Adipose tissue (tissue), 3 donors: ENCODE measurements at regions not wholly inside any gene's neighbourhood (a gene's known extent, or its start where the extent isn't known, plus 50 kb on each side); places are given as distances from the start of the nearest gene placed in this dataset.
"Not testable (repeated sequence)": the region's sequence is repeated elsewhere in the genome, so short reads cannot be mapped to it uniquely, and the experiment has no call there.

Experiments used
- H3K27ac ChIP-seq: one replicate; pipeline ENCODE4 v1.5.1; 2013; ENCODE audit warnings: low read depth, low read length
- WGBS, 3 donors: extraction: QIAGEN DNeasy Blood & Tissue Kit; methylation state at CpG; one replicate each; pipeline ENCODE4 v1.1.7; 2013; 5-methylcytosine and 5-hydroxymethylcytosine counted together
- donor health status: healthy with polysubstance abuse.
- donor health status: Bipolar disorder and iron deficiency.
- donor health status: healthy.

DNA sequence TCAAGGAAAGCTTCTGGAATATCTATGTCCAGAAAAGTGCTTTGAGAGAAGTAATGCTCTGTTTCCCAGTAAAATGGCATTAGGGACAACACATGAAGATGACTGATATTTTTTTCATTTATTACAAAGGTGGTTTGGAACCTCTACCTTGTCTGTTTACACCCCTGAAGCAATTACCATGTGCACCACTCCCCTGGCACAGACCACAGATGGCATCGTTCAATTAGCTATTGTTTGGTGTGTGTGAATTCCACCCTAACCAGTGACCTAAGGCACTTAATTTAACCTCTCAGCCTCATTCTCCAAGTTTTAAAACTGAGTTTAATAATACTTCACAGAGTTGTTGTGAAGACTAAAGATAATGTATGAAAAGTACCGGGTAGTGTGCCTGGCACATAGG lies 127.6 kb upstream of the BMAL1 start:
- H3K27ac ChIP-seq, result no peak overlapping the region
- WGBS, 3 donors, result 59 to 80% (median 71%) methylated on average over 2 of the region's 2 CpGs

DNA sequence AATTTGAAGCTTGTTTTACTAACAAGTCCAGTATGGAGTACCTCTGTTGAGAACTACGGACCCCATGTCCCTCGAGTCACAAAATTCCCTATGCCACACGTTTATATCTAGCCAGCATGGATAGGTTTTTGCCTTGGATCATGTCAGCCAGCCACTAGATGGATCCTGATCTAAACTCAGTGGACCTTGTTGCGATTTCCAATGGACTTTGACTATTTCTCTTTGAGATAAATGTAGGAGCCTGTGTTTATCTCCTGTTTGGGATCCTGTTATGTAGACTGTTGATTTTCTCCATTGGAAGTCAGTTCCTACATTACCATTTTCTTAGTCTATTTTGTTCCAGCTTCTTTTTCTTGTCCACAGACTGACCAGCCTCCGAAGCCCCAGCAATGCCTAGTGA lies 127.1 kb upstream of the BMAL1 start:
- H3K27ac ChIP-seq, result no peak overlapping the region
- 85 to 94% (median 88%) methylated on average over 5 of the region's 5 CpGs for WGBS, 3 donors

DNA sequence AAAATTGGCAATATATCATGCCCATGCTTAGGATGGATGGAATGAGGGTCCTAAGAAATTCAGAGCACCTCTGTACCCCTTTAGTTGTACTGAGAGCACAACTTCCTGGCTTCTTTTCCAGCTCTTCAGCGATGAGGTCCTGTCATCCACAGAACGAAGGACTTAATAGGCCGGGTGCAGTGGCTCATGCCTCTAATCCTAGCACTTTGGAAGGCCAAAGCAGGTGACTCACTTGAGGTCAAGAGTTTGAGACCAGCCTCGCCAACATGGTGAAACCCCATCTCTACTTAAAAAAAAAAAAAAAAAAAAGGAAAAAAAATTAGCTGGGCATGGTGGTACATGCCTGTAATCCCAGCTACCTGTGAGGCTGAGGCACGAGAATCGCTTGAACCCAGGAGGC lies 125.3 kb upstream of the BMAL1 start:
- no peak overlapping the region for H3K27ac ChIP-seq
- 84 to 86% (median 85%) methylated on average over 6 of the region's 6 CpGs for WGBS, 3 donors

DNA sequence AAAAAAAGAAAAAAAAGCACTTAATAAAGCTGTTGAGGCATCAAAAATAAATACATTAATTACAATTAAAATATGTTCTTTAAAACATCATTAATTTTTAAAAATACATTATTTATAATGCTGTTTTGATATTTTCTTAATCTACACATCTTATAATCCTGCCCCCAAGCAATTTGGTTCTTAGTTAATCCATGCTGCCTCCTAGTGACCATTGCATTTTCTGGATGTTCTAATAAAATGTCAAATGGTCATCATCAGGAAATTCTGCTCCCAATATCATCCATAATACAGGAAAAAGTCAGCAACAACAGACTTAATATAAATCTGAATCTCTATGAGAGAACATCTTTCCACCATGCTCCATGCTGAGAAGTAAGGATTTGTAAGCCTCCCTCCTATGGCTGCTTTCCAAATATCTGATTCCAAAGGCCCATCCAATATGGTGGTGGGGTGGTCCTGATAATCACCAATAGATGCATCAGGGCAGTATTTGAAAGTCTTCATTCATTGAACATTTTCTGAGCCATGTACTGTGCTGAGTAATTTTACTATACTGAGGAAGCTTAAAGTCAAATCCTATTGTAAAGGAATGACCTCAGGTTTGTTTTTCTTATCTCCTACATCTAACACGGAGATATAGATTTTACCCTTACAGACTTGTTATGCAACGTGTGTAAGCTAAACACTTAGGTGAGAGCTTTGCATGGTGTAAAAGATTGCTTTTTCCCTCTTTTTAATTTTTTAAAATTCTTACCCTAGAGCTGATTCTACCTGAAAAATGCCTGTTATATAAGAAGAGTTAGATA lies 124.7 kb upstream of the BMAL1 start:
- WGBS, 3 donors, result 12 to 46% (median 41%) methylated on average over 2 of the region's 2 CpGs
- no peak overlapping the region for H3K27ac ChIP-seq

DNA sequence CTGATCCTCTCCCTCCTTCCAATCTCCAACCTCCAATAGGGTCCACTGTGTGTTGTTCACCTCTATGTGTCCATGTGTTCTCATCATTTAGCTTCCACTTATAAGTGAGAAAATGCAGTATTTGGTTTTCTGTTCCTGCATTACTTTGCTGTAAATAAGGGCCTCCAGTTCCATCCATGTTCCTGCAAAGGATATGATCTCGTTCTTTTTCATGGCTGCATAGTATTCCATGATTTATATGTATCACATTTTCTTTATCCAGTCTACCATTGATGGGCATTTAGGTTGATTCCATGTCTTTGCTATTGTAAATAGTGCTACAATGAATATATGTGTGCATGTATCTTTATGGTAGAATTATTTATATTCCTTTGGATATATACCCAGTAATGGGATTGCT lies 123.2 kb upstream of the BMAL1 start:
- H3K27ac ChIP-seq, result not testable (repeated sequence)
- 77 to 89% (median 84%) methylated on average over 1 of the region's 1 CpG for WGBS, 3 donors

DNA sequence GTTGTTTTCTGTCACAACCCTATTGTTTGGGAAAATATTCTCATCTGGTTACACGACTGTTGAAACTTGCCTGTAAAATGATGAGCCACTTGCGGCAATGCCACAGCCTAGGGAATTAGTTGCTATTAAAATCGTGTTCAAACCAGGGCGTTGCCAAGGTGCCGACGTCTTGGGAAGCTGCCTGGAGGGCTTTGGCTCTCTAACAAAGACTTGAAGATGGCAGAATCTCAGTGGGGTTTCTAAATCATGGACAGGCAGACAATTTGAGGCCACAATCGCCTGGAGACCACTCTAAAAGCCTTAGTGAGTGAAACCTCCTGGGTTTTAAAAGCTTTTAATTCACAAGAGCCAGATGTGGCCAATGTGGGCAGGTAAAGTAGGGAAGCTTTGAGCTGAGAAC lies 117.2 kb upstream of the BMAL1 start:
- H3K27ac ChIP-seq, result no peak overlapping the region
- 72 to 81% (median 74%) methylated on average over 7 of the region's 7 CpGs for WGBS, 3 donors

DNA sequence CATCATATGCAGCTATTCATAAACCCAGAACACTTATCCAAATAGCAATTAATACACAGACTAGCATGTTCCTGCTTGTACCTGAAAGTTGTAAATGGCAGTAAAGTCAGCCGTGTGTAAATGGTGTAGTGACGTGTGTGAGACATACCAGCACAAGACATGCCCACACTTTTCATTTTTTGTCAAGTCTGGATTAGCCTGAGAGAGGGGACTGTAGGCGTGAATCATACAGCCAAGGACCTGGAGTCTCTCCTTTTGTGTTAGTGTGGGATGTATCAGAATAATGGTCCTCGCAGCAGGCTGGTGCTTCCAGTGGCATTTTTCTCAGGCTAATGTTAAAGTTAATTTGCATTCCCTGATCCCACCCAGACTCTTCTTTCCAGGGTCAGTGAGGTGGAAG lies 116.8 kb upstream of the BMAL1 start:
- WGBS, 3 donors, result 65 to 80% (median 75%) methylated on average over 4 of the region's 4 CpGs
- H3K27ac ChIP-seq, result no peak overlapping the region

DNA sequence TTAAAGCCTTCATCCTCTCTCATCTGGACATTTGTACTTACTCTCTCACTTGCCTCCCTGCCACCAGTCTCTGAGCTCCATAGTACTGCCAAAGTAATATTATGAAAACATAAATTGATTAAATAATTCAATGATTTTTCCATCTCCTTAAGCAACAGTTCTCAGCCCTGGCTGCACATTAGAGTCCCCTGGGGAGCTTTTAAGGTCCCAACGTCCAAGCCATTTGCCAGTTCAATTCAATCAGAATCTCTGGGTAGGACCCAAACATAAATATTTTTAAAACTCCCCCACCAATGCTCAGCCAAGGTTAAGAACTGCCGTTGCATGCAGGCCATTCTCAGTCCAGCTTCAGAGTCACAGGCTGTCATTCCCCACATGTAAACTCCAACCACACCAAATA lies 114.4 kb upstream of the BMAL1 start:
- 48 to 54% (median 48%) methylated on average over 2 of the region's 2 CpGs for WGBS, 3 donors
- H3K27ac ChIP-seq, result no peak overlapping the region

DNA sequence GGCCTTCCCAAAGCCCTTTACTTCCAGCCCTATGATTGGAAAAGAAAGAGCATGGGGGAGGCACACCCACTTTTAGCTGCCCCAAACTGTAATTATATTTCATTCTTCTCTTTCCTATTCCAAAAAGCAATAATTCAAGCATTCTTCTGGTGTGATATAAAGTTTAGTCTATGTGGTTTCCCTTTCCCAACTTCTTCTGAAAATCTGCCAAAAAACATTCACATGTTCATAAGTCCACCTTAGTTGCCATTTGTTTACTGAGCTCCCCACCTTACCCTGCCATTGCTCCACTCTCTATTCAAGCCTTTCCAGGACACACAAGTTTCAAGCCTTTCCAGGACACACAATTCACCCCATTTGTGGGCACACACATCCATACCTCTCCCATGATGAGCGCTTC lies 111.6 kb upstream of the BMAL1 start:
- H3K27ac ChIP-seq, result no peak overlapping the region
- 41 to 100% (median 91%) methylated on average over 1 of the region's 1 CpG for WGBS, 3 donors

DNA sequence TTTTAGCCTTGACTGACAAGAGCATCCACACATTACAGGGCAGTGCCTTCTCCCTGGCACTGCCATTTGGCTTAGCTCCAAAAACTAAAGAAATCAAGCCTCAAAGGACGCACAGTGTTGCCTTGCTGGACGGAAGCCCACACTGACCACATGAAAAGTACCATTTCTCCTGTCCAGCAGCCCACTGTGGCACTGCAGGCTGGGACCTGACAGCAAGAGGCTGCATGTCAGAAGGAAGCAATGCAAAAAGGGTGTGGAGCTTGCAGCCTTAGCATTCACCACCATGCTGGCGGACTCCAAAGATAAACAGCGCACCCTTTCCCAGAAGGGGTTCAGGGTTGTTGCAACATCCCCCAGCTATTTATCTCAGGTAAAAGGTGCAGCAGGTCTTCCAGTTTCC lies 109.3 kb upstream of the BMAL1 start:
- H3K27ac ChIP-seq, result no peak overlapping the region
- 60 to 82% (median 75%) methylated on average over 4 of the region's 4 CpGs for WGBS, 3 donors

DNA sequence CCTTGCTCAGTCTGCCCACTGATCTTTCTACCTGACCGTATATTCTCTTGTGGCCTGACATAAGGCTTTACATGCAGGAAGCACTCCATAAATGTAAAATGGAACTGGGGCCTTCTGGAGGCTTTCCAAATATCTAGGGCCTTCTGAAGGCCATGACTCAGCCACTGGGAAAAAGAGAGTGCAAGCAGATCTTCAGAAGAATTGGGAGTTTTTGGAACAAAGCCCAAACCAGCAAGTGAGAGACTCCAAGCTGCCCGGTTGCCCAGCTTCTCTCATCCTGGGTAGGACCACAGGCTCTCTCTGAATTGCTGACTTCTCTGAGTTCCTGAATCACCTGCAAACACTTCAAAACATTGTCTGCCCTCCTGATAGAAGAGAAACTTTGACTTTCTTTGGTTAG lies 107.9 kb upstream of the BMAL1 start:
- WGBS, 3 donors, result 25 to 66% (median 63%) methylated on average over 2 of the region's 2 CpGs
- H3K27ac ChIP-seq, result no peak overlapping the region

DNA sequence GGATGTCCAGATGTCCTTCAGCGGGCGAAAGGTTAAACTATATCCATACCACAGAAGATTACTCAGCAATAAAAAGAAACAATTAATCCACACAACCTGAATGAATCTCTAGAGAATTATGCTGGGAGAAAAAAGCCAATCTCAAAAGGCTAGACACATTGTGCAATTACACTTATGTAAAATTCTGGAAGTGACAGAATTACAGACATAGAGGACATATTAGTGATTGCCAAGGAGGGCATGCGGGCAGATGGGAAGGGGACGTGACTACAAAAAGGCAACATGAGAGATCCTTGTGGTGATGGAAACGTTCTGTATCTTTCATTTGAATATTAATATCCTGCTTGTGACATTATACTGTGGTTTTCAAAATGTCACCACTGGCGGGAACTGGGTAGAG lies 103.5 kb upstream of the BMAL1 start:
- no peak overlapping the region for H3K27ac ChIP-seq
- WGBS, 3 donors, result 76 to 80% (median 79%) methylated on average over 6 of the region's 6 CpGs

DNA sequence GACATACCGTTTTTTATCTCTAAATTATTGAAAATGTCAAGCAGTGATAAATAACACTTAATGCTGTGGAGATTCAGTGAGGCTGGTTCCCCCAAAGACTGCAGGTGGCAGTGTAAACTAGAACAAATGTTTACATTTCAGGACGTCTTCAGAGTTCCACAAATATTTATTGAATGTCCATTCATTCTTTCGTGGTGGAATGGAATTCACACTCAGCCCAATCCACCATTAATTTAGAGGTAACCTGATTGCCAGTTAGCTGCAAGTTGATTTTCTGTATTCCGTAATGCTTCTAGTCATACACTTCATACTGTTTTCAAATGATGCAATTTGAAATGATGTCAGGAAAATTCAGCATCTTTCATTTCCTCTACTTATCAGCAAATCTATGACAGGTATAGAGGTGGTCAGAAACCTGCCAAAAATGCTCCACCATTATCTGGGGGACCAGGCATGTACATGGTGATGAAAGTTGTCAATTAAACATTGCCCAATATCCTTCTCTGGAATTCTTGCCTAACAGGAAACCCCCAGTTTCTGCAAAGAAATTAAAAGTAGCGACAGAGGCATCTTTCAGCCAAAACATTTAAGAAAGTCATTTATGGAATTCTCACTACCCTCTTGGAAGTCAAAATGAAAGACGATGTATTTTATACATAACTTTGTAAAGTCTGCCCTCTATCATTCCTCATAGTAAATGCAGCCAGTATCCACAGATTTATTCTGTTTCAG lies 94.3 kb upstream of the BMAL1 start:
- whole genome bisulfite sequencing, 3 donors, result 9 to 11% (median 11%) methylated on average over 6 of the region's 6 CpGs
- H3K27ac ChIP-seq, result no peak overlapping the region

DNA sequence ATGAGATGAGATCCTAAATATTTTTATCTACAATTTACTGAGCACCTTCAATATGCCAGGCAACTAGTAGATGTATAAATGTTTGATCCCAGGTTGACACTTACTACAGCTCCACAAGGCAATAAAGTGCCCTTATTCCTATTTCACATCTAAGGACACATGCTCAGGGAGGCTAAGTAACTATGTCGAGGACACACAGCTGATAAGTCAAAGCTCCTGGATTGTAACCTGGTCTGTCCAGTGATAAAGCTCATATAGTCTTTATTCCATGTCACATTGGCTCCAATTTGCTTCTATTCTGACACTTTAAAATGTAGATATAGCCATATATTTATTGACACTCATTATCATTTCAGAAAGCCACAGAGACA lies 93.8 kb upstream of the BMAL1 start:
- H3K27ac ChIP-seq, result no peak overlapping the region
- WGBS, 3 donors, result 88 to 98% (median 94%) methylated on average over 1 of the region's 1 CpG

DNA sequence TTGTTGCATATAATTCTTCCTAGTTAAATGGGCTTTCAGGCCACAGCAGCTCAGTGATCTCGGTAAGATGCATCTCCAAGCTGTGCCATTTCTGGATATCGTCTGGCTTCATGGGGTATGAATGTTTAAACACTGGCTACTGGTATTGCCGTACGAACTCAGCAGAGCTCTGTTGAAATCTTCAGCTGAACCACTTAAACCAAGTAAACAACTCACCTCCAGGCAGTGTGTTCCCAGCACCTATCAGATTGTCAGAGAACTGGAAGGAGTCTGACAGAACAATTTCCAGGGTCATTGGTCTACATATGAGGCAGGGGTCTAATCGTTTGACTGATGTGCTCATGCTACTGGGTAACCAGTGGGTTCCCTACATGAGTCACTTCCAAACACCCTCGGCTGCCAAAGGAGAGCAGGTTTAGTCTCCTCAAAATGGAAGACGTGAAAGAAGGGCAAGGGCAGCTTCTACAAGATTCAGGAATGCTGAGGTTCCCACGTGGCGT lies 93.2 kb upstream of the BMAL1 start:
- no peak overlapping the region for H3K27ac ChIP-seq
- 56 to 72% (median 66%) methylated on average over 9 of the region's 9 CpGs for WGBS, 3 donors

DNA sequence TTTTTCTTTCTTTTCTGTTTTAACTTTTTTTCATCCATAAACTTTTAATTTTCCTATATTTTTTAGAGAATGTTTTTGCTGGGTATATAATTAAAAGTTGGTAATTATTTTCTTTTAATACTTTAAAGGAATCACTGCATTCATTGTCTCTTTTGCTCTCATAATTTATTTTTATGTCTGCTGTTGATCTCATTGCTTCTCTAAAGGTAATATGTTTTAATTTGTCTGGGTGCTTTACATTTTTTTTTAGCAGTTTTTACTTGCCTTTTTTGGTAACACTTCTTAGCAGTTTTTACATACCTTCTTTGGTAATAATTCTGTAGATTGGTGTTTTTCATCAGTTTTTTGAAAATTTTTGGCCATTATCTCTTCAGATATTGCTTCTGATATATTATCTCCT lies 89.4 kb upstream of the BMAL1 start:
- no peak overlapping the region for H3K27ac ChIP-seq

DNA sequence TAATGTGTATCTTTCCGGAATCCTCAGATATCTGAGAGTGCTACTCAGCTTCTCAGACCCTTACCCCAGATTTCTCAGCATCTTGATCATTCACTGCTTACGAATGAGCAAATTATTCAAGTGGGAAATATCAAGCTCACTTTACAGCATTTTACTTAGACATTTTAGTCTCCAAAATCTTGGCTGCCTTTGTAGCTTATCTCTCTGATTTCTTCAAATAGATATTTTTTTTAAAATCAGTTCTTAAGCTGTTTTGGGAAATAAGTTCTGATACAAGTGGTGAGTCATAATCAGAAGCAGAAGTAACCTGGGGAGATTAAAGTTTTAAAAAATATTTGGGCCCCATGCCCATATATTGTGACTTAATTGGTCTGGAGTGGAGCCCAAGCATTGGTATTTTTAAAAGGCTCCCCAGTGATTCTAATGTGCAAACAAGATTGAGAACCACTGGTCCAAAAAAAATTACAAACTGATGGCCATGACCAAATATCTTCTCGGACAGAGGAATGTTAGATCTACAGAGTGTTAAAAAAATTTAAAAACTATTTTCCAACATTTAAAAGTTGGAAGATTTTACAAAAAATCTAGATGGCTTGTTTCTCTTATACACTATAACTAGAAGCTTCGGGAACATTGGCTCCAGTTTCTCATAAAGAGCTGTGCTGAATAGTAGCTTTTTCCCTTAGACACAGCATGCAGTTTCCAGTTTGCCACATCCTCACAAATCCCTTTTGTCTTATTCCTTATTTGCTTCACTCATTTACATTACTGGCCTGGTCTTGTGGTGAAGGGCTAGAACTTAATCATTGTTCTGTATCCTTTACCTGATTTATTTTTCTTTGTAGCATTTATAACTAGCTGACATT lies 87.8 kb upstream of the BMAL1 start:
- no peak overlapping the region for H3K27ac ChIP-seq
- WGBS, 3 donors, result 57 to 63% (median 60%) methylated on average over 4 of the region's 4 CpGs

DNA sequence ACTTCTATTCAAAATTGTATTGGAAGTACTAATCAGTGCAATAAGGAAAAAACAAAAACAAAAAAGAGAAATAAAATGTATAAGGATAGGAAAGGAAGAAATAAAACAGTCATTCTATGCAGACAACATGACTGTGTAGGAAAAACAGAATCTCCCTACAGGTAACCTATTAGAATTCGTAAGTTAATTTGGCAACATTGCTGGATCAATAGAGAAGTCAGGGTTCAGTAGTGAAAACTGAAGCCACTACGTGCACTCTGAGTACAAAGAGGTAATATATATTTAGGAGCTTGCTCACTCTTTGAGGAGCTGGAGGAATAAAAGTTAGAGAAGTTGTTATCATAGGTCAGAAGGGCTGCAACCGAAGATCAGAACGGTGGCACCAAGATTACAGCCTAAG lies 84.0 kb upstream of the BMAL1 start:
- no peak overlapping the region for H3K27ac ChIP-seq
- WGBS, 3 donors, result 67 to 86% (median 82%) methylated on average over 4 of the region's 4 CpGs

DNA sequence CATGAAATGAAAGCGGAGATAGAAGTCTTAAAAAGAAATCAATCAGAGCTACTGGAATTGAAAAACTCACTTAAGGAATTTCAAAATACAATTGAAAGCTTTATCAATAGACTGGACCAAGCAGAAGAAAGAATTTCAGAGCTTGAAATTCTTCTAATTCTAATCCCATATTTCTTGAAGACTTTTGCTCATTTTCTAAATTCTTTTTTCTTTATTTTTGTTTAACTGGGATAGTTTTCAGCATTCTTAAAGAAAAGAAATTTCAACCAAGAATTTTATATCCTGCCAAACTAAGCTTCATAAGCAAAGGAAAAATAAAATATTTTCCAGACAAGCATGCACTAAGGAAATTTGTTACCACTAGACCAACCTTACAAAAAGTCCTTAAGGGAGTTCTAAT lies 80.2 kb upstream of the BMAL1 start:
- H3K27ac ChIP-seq, result not testable (repeated sequence)
- 0 to 94% (median 41%) methylated on average over 1 of the region's 1 CpG for WGBS, 3 donors
